Epidermal melanocyte (primary cell): ENCODE measurements at regions not wholly inside any gene's neighbourhood (a gene's known extent, or its start where the extent isn't known, plus 50 kb on each side); places are given as distances from the start of the nearest gene placed in this dataset.

ENCODE experiments used
- DNase-seq: peaks from one replicate; pipeline ENCODE4 v3.0.0; 2011; ENCODE audit warnings: low spot score; ENCODE audit not compliant: insufficient read length

DNA sequence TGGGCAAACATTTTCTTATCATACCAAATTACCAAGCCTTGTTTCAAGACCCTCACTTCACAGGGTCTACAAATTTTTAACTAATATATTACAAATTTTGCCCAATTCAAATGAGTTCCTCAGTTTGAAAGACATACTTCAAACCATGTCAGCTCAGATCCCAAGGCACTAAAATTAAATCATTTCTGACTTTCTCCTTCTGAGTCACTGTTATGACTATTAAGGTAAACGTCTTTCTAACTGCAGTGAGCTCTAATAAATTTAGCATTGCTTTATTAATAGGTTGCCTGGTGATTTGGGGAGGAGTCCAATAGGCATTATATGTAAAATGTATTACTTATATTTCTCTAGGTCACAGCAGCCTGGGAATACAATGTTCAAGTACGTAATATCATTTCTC is 158.2 kb upstream of the ARHGEF26 start:
- DNase-seq: no peak

DNA sequence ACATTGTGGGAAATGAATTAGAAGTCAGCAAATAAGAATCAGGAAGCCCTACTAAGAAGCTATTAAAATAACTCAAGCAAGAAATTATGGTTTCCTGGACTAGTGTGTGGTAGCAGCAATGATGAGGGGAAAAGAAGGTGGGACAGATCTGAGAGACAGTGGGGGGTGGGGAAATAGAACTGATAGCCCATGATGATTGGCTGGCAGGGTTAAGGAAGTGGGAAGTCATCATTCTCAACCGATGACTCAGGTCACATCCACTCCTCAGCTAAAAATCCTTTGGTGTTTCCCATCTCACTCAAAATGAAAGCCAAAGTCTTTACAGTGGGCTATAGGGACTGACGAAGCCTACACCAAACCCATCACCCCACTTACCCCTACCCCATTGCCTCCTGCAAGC is 153.9 kb upstream of the ARHGEF26 start:
- DNase-seq: no peak

DNA sequence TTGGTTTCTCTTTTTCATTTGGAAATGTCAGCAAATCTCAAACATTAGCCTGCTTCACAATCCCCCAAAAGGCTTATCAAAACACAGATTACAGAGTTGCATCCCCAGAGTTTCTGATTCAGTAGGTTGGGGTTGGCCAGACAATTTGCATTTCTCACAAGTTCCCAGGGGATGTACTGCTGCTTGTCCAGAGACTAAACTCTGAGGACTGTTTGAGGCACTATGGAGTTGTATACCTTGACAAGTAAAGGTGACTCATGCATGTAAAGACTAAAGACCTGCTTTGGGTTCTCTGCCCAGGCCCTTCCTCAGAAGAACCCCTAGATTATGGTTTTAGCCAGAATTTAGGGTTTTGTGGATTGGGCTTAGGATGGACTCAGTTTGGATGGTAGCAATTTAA is 151.1 kb upstream of the ARHGEF26 start:
- DNase-seq: no peak

DNA sequence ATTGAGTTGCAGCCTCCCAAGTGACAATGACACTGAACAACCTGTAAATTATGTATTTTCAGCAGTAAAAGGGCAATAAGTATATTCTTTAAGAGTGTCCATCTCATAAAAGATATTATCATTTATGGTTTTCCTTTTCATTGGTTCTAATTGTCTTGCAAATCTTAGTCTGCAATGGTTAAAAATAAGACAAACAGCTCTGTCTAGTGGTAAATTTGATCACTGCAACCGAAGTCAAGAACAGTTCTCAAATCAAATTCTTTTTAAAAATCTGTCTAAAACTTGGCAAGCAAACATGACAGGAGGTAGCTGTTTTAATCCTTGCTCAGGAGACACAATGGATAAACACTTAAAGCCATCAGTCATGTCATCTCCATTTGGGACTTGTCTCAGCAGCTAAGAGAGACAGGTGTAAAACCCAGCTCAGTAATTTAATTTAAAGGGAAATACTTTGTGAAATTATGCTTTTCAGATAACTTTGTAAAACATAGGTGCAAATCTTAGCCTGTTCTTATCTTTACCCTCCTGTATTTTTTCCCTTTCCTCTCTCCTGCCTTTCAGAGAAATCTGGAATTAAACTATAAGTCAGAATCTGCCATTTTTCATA is 150.3 kb upstream of the ARHGEF26 start:
- DNase-seq: peak; percentile 20

DNA sequence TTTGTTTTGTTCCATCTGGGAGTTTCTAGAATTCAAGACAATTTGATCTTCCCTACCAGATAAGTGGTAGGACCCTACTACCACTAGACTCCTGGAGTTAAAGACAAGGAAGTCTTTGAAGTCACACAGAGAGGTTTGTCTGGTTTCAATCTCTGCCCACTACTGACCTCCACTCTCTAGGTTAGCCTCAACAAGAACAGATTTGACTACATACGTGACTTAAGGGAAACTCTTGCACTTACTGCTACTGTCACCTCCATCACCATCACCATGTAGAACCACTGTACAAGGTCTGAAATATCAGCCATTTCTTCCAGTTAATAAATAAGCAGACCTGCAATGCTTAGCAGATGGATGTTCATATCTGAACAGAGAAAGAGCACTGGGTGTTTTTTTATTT is 148.3 kb upstream of the ARHGEF26 start:
- DNase-seq: no peak

DNA sequence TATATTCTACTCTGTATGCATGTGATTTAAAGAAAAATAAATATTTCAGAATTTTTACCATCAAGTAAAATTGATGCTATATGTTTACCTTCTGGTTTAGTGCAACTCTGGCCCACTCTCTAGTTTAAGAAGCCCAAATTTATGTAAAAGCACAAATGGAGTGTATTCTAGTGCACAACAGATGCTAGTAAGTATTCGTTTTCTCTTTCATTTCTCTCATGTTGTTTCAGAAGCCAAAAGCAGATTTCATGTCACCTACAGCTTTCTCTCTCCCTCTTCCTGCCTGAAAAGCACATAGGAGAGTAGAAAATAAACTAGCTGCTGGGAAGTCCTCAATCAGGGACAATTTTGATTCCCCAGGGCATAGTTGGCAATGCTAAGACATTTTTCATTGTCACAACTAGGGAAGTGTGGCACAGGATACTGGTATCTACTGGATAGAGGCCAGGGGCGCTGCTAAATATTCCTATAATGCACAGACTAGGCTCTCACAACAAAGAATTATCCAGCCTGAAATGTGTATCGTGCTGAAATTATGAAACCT is 147.4 kb upstream of the ARHGEF26 start:
- DNase-seq: no peak

DNA sequence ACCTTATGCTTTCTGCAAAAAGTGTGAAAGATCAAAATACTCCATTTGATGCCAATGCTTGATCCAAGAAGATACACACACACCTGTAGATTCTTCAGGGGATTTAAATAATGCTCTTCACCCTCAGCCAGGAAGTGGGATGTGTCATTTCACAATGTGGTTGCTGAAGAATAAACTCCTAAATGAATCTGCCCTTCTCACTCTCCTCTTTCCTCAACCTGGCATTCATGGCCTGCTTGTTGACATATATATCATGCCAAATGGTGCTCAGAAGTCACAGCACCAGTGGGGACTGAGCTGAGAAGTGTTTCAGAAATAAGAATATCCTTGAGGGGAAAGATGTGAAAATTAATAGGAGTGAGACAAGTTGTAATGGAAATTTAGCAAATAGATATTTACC is 146.6 kb upstream of the ARHGEF26 start:
- no peak for DNase-seq

DNA sequence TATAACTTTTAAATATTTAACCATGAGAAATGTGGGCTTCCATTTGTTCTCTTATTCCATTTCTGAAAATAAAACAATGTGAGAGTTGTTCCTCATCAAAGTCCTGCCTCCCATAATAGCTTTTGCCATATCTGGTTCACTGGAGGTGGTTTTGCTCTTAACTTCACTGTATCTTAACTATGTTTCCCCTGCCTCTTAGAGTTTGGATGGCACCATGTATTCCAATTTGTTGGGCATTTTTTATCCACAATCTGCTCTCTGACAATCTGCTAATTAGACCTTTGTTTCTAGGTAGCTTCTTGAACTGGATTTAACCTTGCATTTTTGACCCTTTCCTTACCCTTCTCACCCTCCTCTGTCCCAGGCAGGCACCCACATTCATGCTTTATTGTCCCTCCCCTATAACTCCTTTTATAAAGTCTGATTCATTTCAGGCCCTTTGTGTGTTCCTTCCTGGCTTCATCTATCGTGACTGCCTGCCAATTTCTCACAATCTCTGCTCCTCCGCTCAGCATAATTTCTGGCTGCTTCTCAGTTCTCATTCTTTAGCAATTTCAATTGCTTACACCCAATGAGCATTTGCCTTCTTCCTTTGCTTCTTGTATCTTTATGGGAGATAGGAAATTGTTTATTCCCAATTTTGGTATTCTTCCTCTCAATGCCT is 144.2 kb upstream of the ARHGEF26 start:
- DNase-seq: no peak

DNA sequence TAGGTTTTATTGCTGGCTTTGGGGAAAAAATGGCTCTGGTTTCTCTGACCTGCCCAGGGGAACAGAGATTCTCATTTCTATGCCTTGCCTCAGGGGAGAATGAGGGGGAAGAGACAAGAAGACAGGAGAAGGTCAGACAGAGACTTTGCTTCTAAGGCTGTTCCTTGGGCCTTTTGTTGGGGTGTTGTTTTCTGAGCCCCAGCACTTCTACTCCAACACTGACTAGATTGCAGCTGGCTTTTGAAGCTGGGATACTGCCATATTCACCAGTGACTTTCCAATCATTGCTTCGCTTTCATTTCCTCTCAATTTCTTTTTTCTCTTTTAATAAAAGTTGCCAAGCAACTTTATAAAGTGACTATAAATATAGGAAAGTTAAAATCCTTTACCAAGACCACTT is 143.2 kb upstream of the ARHGEF26 start:
- no peak for DNase-seq

DNA sequence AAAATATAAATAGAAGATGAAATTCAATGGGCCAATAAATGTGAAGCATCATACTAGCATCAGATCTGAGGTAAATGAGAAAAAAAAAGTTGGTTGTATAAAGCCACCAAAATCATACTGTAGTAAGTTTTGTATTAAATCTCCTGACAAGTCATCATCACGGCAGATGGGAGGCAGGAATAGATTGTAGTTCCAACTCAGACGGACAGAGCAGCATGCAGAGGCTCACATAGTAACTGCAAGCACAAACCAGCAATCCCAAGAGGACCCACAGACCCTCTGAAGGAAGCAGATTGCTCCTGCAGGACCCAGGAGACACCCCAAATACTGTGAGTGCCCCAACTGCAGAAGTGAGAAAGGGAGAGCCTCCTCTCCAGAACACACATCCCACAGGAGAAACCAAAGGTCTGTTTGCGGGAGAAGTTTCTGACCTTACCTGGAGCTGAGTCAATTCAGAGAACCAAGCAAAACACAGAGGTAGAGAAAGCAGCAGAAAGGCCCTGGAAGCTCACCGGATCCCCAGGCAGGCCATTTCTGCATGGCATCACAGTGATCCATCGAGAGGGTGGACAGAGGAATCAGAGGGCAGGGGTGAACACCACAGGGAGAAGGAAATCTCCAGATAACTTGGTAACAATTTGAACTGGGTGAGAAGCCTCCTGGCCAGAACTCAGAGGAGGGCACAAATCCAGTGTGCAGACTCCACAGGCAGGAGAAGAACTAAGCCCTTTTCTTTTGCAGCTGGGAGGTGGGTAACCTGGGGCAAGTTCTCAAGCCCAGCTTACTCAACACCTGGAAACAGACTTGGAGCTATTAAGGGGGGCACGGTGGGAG is 141.6 kb upstream of the ARHGEF26 start:
- no peak for DNase-seq

DNA sequence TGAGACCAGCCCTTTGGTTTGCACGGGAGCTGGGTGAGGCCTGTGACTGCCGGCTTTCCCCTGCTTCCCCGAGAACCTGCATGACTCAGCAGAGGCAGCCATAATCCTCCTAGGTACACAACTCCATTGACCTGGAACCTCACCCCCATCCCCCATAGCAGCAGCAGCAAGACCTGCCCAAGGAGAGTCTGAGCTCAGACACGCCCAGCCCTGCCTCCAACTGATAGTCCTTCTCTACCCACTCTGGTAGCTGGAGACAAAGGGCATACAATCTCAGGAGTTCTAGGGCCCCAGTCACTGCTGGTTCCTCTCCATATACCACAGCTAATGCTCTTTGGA is 141.0 kb upstream of the ARHGEF26 start:
- no peak for DNase-seq

DNA sequence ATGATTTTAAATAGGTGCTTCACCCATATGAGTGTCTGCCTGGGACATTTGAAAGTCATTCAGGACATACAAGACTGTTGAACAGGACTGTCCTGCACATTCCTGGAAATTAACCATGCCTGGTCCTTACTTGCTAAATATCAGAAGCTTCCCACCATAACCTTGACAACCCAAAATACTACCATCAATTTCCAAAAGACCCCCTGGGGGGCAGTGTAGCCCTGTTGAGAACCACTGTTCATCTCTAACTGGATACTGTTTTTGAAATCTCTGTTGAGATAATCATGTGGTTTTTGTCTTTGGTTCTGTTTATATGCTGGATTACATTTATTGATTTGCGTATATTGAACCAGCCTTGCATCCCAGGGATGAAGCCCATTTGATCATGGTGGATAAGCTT is 123.8 kb upstream of the ARHGEF26 start:
- peak; percentile 21 for DNase-seq

DNA sequence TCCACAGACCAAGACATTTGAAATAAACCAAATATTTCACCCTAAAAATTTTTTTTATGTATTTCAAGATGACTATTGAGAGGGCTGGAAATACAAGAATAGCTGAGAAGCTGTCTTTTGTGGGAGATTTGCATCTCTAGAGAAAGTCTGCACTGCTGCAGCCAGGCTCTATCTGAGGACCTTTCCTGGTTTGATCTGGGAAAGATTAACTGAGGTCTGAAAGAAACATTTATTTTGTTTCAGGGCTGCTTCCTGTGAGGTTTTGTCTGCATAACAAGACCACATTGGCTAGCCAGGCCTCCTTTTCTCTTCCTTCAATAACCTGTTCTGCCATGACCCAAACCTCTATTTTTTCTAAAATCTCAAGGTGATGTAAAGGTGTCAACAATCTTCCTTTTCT is 117.5 kb upstream of the ARHGEF26 start:
- no peak for DNase-seq

DNA sequence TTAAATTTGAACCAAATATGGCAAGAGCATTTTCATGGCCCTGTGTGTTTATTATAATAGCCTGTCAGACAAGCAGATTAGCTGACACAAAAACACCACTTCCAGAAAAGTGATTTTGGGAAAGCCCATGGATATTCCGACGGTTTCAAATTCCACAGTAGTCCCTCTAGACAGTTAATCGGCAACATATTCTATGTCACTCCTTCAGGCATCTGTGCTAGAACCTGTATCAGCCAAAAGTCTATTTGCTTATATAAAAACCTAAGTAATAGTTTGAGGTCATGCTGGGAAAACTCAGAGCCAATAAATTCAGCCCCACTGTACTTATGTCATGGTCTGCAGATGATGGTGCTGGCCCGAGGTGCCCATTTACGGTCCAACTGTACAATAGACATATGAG is 110.2 kb upstream of the ARHGEF26 start:
- no peak for DNase-seq

DNA sequence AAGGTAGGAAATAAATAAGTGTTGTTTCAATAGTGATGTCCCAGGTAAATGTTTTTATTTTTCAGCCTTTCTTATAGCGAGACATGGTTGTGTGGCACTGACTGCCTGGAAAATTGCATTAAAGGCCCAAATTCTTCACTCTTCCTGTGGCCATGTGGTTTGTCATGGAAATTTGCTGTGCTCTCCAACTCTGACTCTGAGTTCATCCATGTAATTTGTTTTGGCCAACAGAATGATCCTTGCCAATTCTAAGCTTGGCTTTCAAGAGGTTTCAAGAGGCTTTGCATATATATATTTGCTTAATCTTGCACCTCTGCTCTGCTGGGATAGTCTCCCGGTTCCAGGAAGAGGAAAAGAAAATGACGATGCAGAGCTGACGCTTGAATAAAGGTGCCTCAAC is 107.5 kb upstream of the ARHGEF26 start:
- DNase-seq: no peak

DNA sequence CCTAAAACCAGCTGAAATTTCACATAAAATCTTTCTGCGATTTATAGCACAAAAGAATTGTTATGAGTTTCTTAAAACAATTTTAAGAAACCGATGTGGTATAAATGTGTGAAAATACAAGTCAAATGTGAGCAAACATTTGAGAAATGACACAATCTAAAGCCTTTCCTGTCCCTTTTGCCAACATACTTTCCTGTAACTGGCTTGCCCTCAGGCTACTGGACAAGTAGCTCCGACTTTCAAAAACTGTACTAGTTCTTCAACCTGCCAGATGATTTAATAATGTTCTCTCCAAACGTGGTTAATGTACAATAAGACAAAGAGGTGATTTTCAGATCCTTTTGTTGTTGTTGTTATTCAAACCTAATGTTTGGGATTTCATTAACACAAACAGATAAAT is 105.9 kb upstream of the ARHGEF26 start:
- no peak for DNase-seq

DNA sequence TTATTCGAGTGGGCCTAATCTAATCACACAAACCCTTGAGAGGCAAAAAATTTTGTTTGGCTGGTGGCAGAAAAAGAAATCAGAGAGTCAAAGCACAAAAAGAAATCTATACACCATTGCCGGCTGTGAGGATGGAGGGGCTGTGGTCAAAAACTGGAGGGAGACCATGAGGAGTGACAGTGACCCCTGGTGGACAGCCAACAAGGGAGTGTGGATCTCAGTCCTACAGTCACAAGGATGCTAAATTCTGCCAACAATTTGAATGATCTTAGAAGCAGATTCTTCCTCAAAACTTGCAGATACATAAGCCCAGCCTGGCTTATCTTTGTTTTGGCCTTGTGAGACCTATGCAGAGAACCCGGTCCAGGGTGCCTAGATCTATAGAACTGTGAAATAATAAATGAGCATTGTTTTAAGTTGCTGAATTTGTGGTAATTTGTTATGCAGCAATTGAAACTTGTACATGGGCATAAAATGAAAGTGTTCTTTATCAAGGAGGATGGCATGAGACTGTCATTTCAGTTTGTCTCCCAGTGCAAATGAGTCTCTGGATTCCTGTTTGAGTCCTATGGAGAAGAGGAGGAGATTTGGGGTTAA is 103.0 kb upstream of the ARHGEF26 start:
- DNase-seq: no peak

DNA sequence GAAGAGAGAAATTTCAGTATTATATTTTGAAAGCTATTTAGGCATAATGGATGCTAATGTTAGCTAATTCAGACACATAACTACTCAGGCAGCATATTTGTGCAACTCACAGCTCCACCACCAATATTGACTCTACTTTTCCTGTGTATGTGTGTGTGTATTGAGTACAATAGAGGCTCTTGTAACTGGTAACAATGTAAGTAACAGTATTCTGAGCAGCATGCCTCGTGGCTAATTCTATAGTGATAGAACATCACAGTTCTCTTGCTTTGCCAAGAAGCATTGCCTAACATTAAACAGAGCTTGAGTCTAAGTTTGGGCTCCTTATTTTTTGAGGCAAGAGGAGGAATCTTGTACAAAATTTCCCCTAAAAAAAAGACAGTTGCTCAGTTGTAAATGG is 98.6 kb upstream of the ARHGEF26 start:
- DNase-seq: peak; percentile 32

DNA sequence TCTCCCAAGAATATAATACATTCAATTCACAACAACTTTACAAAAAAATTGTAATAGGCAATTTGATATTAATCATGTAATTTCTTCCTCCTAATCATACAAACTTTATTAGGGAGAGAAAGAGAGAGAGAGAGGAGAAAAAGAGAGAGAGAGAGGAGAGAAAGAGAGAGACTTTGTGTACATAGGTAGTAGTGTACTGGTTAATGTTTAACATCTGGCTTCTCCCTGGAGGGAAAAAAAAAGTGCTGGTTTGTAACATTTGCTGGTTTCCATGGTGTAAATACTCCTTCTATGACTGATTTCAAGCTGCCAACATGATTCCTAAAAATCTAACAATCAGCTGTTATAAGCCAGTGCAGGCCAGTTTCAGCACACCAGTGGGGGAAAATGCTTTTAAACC is 98.0 kb upstream of the ARHGEF26 start:
- no peak for DNase-seq

DNA sequence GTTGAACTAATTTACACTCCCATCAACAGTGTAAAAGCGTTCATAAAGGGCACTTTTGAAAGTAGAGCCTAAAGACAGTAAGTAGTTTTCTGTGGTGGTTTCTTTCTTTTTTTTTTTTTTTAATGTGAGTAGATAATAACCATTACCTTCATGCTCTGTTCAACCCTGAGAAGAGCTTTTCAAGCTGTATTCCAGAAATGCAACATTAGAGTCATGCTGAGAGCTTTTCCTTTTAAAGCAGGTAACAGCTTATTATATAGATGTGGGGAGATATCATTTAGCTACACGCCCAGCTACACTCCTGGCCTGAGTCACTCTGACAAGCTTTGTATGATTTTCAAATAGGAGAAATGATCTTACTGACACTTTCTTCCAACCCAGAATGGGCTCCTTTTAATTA is 96.2 kb upstream of the ARHGEF26 start:
- DNase-seq: no peak

DNA sequence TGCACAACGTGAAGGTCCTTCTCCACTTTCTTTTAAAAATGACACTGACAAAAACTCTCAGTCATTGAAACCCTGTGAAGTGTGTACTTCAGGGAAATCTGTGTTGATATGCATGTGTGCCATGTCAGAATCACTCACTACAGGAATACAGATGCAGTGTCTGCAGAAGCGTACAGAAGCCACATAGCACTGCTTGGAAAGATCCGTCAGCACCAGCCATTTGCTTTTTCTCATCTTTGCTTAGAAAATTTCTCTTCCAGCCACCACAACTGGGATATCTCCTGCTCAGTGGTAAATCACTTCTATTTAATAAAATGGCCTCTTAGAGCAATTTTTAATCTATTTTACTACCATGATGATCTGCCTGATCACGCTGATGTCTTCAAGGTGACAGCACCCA is 91.3 kb upstream of the ARHGEF26 start:
- DNase-seq: no peak

DNA sequence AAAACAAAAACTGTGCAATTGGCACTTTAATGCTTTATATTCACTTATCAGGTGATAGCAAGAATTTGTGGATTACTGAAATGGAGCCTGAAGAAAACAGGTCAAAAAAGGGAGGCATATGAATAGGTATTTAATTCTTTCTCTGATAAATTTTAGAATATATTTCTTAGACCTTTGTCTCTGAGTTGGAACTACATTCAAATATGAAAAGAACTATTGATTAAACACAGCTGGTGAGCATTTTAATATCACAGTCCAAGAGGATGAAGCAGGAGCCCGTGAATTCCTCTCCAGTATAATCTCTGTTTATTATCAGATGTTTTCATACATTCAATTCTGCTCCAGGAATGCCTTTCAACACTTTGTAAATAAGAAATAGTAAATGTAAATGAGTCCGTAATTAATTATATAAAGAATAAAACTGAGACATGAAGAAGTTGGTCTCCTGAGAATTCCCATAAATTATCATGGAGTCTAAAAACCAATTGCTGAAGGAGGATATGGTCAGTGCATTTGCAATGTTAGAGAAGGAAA is 86.3 kb upstream of the ARHGEF26 start:
- DNase-seq: no peak
